ENCODE measurements at regions not wholly inside any gene's neighbourhood (a gene's known extent, or its start where the extent isn't known, plus 50 kb on each side); places are given as distances from the start of the nearest gene placed in this dataset.

GRCh38 chr4:89439533-89439932 is 131.9 kb upstream of the GPRIN3 start:
- TF ChIP-seq CTCF (IDR thresholded peaks at IDR 0.05): no peak
- no peak for TF ChIP-seq EZH2 (IDR thresholded peaks at IDR 0.05; ENCODE audit: borderline replicate concordance, insufficient read depth, low read depth, low read length, poor library complexity, severe bottlenecking)
